Hematopoietic multipotent progenitor cell treated with erythropoietin and hydrocortisone succinate and interleukin-3 and kit ligand, for 17 days (in vitro differentiated cells): ENCODE measurements at regions not wholly inside any gene's neighbourhood (a gene's known extent, or its start where the extent isn't known, plus 50 kb on each side); places are given as distances from the start of the nearest gene placed in this dataset.

Experiments used
- DNase-seq: peaks from one replicate; pipeline ENCODE4 v3.0.0-alpha.2; 2015; ENCODE audit warnings: low spot score

GRCh38 chr6:2535506-2535905 is 215.2 kb downstream of the MYLK4 start:
- no peak for DNase-seq

DNA sequence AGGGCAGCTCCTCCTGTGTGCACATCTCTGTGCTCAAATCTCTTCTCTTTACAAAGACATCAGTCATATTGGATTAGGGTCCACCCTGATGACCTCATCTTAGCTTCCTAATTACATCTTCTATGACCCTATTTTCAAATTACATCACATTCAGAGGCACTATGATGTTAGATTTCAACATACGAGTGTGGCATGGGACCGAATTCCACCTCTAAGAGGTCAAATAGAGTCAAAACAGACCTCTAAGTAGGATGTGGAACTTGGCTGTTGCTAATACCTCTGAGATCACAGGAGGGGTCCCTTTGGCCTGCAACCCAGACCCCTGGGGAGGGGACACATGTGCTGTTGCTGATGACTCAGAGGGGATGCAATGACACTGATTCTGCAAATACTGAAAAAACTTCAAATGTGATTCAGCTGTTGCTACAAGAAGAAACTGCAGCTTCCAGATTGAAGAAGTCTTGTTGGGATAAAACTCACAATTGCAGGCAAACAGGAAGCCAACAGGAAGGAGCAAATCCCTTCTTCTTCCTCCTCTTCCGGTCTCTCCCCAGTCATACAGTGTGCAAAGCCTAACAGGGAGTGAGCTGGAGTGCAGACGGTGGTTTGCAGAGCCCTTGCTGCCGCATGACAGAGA is 216.2 kb downstream of the MYLK4 start:
- DNase-seq, result no peak

DNA sequence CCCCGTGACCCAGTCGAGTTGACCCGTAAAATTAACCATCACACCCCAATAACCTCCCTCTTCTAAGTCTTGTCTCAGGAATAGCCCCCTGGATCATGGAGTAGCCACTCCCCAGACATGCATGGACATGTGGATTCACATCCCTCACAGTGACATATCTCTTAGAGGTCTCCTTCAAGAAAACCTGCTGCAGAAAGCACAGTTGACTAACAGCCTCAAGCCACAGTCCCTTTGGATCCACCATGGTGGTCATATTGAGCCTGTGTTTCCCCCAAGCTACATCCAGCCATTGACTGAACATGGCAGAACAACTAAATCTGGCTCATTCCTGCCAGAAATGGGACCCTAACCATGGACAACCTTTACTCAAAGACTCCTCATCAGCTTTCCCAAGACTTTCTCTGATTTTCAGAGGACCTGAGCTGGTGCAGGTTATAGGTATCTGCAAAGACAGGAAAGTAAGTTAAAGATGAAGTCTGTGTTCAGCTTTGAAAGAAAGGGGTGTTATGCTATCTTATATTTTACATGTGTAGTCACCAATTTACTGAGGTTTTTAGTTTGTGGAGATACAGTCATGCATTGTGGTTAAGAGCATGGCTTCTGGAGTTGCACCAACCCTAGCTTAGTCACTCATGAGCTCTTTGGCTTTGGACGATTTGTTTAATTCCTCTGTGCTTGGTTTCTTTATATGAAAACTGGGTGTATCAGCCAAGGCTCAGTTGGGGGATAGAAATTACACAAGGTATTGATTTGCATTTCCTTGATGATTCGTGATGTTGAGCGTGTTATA is 219.1 kb downstream of the MYLK4 start:
- no peak for DNase-seq

- DNase-seq, result no peak
These were observed 221.5 kb downstream of the MYLK4 start for GRCh38 chr6:2529211-2529719.

- no peak for DNase-seq
These were observed 222.6 kb downstream of the MYLK4 start for GRCh38 chr6:2528156-2528555.

DNA sequence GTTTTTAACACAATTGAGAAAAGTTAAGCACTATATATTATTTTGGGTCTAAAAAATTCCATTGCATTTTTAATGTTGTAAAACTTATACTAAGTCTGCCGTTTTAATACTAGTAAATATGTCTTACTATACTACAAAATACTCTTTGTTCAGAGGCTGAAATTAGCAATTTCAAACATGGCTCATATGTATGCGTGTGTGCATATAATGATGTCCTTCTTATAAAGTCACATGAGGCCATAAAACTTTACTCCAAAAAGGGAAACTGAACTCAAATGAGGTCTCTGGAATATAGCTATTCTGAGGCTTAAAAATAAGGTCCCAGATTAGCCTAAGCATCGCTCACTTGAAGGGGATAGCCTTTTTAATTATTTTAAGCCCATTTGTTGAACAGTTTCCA is 224.0 kb downstream of the MYLK4 start:
- DNase-seq, result no peak

DNA sequence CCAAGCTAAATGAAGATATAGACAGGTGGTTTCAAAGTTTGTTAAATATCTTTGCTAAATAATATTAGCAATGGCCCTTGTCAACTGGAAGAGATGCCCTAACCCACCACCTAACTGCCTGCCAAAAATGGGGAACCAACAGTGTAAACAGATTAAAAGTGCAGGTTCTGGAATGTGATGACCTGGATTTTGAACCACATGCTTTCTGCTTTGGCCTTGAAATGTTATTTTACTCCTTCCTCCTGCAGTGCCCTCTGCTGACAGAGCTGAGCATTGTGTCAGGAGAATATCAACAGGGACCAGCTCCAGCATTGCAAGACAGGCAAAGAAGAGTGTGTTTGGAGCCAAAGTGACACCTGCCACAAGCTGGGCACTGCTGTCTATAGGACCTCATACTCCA is 226.6 kb downstream of the MYLK4 start:
- DNase-seq, result no peak

DNA sequence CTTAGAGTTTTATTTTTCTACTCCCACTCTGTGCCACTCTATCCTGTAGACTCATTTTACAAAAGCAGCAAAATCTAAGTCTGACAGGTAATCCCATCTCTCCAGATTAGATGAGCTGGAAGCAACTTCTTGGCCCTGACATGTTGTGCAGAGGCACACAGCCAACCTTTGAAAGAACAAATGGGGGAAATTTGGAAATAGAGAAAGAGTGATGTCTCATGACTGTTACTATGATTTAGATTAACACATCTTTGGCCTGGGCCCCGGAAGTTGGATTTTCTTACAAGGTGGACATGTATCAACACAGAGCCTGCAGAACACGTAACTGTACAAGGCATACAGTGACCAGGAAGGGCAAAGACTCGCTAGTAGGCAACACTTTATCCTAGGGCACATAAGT is 227.7 kb downstream of the MYLK4 start:
- no peak for DNase-seq

DNA sequence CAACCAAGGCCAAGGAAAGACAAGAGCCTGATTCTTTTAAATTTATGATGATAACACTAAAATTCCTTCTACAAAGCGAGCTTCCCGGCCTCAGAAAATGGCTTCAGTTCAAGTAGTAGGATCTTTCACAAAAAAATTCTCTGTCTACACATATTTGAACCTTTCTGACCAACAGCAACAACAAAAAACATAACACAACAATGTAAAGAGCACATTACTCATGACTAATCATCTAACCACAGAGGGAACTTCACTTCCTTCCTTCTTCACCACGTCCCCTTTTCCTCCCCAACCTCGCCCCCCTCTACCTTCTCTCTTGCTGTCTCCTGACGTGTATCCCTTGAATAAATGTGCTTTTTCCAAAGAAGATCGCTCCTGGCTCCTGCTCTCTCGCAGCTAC is 228.2 kb downstream of the MYLK4 start:
- no peak for DNase-seq

GRCh38 chr6:2517855-2518473 is 232.8 kb downstream of the MYLK4 start:
- DNase-seq, result no peak

- no peak for DNase-seq
These were observed 233.3 kb downstream of the MYLK4 start for GRCh38 chr6:2517401-2517800.

DNA sequence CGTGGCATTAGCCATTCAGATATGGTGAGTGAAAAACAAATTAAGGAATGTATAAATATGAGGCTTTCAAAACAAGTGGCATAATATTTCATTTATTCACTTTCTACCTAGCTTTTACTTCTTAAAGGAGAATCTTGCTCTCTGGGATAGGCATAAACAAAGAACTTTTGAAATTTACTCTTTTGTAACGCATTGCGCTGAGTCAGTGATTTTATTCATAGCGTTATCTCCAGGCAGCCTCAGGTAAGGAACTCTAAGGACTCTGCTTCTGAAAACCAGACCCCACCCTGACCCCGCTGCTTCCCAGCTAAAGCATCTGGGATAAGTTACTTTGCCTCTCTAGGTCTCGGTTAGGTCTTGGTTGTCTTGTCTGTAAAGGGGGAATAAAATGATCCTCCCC is 234.7 kb downstream of the MYLK4 start:
- DNase-seq, result no peak

- DNase-seq, result no peak
These were observed 235.7 kb downstream of the MYLK4 start for GRCh38 chr6:2514965-2515543.

DNA sequence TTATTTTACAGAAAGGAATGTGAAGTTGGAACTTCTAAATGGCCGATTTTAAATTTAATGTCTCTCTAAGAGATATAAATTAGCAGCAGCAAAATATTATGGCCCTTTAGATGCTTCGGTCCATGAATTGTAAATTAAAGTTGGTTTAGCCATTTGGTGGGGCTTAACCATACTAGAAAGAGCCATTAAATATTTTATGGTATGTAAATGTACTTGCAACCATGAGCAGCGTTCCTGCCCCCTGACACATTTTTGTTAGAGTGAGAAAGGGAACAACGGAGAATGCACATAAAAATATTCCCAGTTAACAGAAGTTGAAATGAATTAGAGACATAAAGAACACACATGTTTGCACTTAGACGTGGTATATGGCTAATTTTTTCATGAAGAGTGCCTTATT is 237.9 kb downstream of the MYLK4 start:
- no peak for DNase-seq

GRCh38 chr6:2510316-2510715 is 240.4 kb downstream of the MYLK4 start:
- no peak for DNase-seq

DNA sequence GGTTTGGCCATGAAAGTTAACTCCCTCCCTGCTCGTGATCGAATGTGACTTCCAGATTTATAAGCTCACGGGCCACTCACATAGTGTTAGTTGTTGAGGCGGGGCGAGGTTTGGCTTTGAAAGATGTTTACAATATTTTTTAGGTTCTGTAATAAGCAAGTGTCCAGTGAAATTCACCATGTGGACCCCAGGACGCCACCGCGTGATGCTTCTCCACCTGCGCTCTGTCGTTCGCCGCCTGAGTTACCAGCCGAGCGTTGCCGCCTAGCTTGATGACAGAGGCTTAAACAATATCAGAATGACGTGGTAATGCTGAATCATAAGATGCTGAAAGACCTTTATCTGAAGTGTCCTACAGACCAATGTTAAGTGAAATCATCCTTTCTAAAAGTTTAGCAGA is 241.0 kb downstream of the MYLK4 start:
- no peak for DNase-seq

DNA sequence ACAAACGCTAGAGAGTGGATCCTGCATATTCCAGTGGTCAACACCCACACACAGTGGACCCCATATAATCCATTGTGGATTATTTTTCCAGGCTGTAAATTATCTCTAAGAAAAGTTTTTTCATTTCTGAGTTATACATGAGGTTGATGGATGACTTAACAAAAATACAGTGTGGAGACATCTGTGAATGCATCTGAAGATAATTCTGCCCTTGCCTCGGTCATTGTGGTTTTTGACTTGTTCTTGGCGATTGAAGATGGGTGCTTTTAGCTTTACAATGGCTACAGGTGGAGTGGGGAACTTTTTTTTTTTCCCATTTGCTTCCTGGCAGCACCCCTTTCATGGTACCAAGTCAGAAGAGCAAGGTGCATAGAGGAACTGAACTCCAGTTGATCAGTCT is 242.7 kb downstream of the MYLK4 start:
- no peak for DNase-seq

- DNase-seq, result no peak
These were observed 243.1 kb downstream of the MYLK4 start for GRCh38 chr6:2507521-2508037.

- DNase-seq, result no peak
These were observed 243.7 kb downstream of the MYLK4 start for GRCh38 chr6:2507016-2507415.

DNA sequence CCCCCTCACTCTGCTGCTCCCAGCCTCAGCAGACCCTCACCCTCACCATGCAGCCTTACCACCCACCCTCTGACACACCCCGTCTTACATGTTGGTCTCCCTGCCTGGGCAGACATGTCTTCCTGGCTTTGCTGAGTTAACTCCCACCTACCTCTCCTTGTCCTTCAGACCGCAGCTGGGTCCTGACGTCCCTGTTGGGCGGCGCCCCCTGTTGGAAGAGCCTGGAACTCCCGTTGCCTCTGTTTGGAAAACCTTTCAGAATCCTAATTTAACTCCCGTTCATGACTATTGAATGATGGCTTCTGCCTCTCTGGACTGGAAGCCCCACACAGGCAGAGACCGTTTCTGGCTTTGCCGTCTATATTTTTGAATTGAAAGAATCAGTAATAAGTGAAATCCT is 245.1 kb downstream of the MYLK4 start:
- DNase-seq, result no peak

GRCh38 chr6:2504495-2505064 is 246.1 kb downstream of the MYLK4 start:
- DNase-seq, result no peak

- DNase-seq, result no peak
These were observed 246.8 kb downstream of the MYLK4 start for GRCh38 chr6:2503816-2504494.
